ENCODE measurements at regions not wholly inside any gene's neighbourhood (a gene's known extent, or its start where the extent isn't known, plus 50 kb on each side); places are given as distances from the start of the nearest gene placed in this dataset.
A peak's percentile ranks its signal among the peaks of the same experiment; 100 is the strongest.

GRCh38 chr10:28909875-28910274, 232.6 kb downstream of the BAMBI start:
- H3K27me3 ChIP-seq (ENCODE audit: control insufficient read depth in 2 of 2, insufficient read depth in 2 of 2, low read length in 2 of 2): no peaks in the 10 kb centered on the region
- no peak for FAIRE-seq
- peak overlapping the region; percentile 60 for H2AFZ ChIP-seq (ENCODE audit: low read depth, low read length)
- no peak overlapping the region for H3K27ac ChIP-seq (ENCODE audit: extremely low read depth, low read depth, low read length)
- 56% methylated on average over 4 of the region's 5 CpGs for WGBS (ENCODE audit: insufficient coverage, low coverage, missing lambda C conversion rate)
- DNase-seq (ENCODE audit: extremely low read depth in 1 of 4, low spot score in 3 of 4): no peak
- BruUV-seq (replicated peaks): no TSS peak
- intact Hi-C loops (cut with micrococcal nuclease): no loop called here
- H3K9ac ChIP-seq (ENCODE audit: insufficient read depth in 1 of 2, low read depth in 2 of 2, low read length in 2 of 2): no peak overlapping the region
- in situ Hi-C loops (cut with MboI): no loop called here
- no peaks in the 10 kb centered on the region for H3K9me1 ChIP-seq (ENCODE audit: control insufficient read depth, insufficient read depth, low read length)
- CTCF ChIA-PET (ENCODE audit: low intra/inter-chr PET ratio): no interaction called here
- peaks cover 4 to 12% of the 10 kb centered on the region in 2 experiments; a peak in 3 of 5 replicates for H3K4me1 ChIP-seq (replicated peaks in 1 of 2; ENCODE audit: control insufficient read depth in 2 of 2, insufficient read depth in 2 of 2, low read length in 2 of 2)
- no peaks in the 10 kb centered on the region for H3K9me3 ChIP-seq (replicated peaks; ENCODE audit: control insufficient read depth, insufficient read depth, low read depth, low read length)
- H3K4me2 ChIP-seq (ENCODE audit: insufficient read depth, low read length): no peak overlapping the region
- TF ChIP-seq ZFP91 (CRISPR knock-in tag; IDR thresholded peaks at IDR 0.05) (no peak), CTCF (IDR thresholded peaks at IDR 0.05 in 2 of 3, conservative IDR thresholded peaks at IDR 0.05 in 1 of 3; ENCODE audit: insufficient read depth in 2 of 3, low read depth in 1 of 3, low read length in 3 of 3) (peak in 1 of 3 experiments; percentile 18; a peak in 2 of 6 replicates)
- no peaks in the 10 kb centered on the region for H3K79me2 ChIP-seq (ENCODE audit: control insufficient read depth, insufficient read depth, low read length)
- peak; percentile 19; the same call in 1 of the 3 replicates for ATAC-seq
- H3K36me3 ChIP-seq (ENCODE audit: control insufficient read depth, insufficient read depth, low read length): no peaks in the 10 kb centered on the region
- H4K20me1 ChIP-seq (replicated peaks; ENCODE audit: control insufficient read depth, insufficient read depth, low read length): no peaks in the 10 kb centered on the region
- H3K4me3 ChIP-seq: no peak overlapping the region
- POLR2A ChIA-PET: no interaction called here
